ENCODE measurements at regions not wholly inside any gene's neighbourhood (a gene's known extent, or its start where the extent isn't known, plus 50 kb on each side); places are given as distances from the start of the nearest gene placed in this dataset.

- no peak for TF ChIP-seq POLR2A (IDR thresholded peaks at IDR 0.05)
- TF ChIP-seq, protein P1, sequence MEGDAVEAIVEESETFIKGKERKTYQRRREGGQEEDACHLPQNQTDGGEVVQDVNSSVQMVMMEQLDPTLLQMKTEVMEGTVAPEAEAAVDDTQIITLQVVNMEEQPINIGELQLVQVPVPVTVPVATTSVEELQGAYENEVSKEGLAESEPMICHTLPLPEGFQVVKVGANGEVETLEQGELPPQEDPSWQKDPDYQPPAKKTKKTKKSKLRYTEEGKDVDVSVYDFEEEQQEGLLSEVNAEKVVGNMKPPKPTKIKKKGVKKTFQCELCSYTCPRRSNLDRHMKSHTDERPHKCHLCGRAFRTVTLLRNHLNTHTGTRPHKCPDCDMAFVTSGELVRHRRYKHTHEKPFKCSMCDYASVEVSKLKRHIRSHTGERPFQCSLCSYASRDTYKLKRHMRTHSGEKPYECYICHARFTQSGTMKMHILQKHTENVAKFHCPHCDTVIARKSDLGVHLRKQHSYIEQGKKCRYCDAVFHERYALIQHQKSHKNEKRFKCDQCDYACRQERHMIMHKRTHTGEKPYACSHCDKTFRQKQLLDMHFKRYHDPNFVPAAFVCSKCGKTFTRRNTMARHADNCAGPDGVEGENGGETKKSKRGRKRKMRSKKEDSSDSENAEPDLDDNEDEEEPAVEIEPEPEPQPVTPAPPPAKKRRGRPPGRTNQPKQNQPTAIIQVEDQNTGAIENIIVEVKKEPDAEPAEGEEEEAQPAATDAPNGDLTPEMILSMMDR (IDR thresholded peaks at IDR 0.05), result no peak
Observed at GRCh38 chr1:193868425-193868824, 682.0 kb upstream of the B3GALT2 start.
